ENCODE measurements at regions not wholly inside any gene's neighbourhood (a gene's known extent, or its start where the extent isn't known, plus 50 kb on each side); places are given as distances from the start of the nearest gene placed in this dataset.

GRCh38 chr9:12595400-12595799, 97.8 kb upstream of the TYRP1 start:
- no peak for TF ChIP-seq EZH2 (IDR thresholded peaks at IDR 0.05; ENCODE audit: borderline replicate concordance, insufficient read depth, low read depth, low read length, poor library complexity, severe bottlenecking)
- TF ChIP-seq, protein P1, sequence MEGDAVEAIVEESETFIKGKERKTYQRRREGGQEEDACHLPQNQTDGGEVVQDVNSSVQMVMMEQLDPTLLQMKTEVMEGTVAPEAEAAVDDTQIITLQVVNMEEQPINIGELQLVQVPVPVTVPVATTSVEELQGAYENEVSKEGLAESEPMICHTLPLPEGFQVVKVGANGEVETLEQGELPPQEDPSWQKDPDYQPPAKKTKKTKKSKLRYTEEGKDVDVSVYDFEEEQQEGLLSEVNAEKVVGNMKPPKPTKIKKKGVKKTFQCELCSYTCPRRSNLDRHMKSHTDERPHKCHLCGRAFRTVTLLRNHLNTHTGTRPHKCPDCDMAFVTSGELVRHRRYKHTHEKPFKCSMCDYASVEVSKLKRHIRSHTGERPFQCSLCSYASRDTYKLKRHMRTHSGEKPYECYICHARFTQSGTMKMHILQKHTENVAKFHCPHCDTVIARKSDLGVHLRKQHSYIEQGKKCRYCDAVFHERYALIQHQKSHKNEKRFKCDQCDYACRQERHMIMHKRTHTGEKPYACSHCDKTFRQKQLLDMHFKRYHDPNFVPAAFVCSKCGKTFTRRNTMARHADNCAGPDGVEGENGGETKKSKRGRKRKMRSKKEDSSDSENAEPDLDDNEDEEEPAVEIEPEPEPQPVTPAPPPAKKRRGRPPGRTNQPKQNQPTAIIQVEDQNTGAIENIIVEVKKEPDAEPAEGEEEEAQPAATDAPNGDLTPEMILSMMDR (IDR thresholded peaks at IDR 0.05), result no peak

All from B cell (primary cell).